Fibroblast of pulmonary artery (primary cell): ENCODE measurements at regions not wholly inside any gene's neighbourhood (a gene's known extent, or its start where the extent isn't known, plus 50 kb on each side); places are given as distances from the start of the nearest gene placed in this dataset.

Experiments
- DNase-seq: peaks from one replicate; pipeline ENCODE4 v3.0.0-alpha.2; 2010; ENCODE audit warnings: low read depth
- H3K4me3 ChIP-seq: replicated peaks from 2 replicates; pipeline ENCODE4 v1.5.1; 2011; ENCODE audit warnings: low read depth, mild to moderate bottlenecking, control low read depth, low read length, moderate library complexity
- TF ChIP-seq, protein P1 (sequence below): IDR thresholded peaks from 2 replicates; pipeline ENCODE4 v1.5.1; 2011; ENCODE audit warnings: mild to moderate bottlenecking, control low read depth, low read length, inconsistent platforms; ENCODE audit errors: missing control alignments

DNA sequence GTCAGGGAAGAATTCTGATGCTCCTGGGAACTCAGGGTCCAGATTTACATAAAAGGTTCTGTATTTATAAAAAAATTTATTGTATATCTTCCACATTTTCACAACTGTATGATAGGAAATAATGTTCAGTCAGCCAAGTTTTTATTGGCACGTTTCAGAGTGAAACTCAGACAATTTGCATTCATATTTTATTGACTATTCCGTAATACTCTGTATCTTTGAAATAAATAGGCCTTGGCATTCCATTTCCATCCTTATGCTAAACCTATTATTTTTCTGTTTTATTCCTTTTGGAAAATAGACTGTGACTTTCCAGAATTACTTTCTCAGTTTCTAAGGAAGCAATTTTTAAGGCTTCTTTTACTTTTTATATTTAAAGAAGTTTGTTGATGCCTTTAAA is 329.0 kb downstream of the OLFM3 start:
- H3K4me3 ChIP-seq = no peak overlapping the region
- TF ChIP-seq, protein P1, sequence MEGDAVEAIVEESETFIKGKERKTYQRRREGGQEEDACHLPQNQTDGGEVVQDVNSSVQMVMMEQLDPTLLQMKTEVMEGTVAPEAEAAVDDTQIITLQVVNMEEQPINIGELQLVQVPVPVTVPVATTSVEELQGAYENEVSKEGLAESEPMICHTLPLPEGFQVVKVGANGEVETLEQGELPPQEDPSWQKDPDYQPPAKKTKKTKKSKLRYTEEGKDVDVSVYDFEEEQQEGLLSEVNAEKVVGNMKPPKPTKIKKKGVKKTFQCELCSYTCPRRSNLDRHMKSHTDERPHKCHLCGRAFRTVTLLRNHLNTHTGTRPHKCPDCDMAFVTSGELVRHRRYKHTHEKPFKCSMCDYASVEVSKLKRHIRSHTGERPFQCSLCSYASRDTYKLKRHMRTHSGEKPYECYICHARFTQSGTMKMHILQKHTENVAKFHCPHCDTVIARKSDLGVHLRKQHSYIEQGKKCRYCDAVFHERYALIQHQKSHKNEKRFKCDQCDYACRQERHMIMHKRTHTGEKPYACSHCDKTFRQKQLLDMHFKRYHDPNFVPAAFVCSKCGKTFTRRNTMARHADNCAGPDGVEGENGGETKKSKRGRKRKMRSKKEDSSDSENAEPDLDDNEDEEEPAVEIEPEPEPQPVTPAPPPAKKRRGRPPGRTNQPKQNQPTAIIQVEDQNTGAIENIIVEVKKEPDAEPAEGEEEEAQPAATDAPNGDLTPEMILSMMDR = no peak
- no peak for DNase-seq

DNA sequence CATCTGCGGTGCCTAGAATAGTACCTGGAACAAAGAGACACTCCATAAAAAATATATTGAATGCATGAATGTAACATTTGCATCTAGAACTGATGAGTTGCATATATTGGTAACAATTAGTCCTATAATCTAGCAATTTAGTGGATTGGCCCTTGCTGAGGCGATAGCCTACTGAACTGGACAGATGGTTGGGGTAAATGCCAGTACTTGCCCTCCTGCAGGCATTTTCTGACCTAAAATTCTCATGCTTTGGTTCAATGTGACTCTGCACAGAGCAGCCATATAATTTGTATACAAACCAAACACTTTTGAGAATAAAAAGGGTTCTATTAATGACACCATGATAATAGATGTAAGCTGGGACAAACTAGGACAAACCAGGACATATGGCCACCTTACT is 313.6 kb downstream of the OLFM3 start:
- no peak for DNase-seq
- TF ChIP-seq, protein P1 = no peak
- H3K4me3 ChIP-seq = no peak overlapping the region

GRCh38 chr1:101683561-101683960 is 313.2 kb downstream of the OLFM3 start:
- no peak for DNase-seq
- TF ChIP-seq, protein P1 = no peak
- H3K4me3 ChIP-seq = no peak overlapping the region

GRCh38 chr1:101697072-101697471 is 299.7 kb downstream of the OLFM3 start:
- DNase-seq = peak; percentile 23
- no peak overlapping the region for H3K4me3 ChIP-seq
- TF ChIP-seq, protein P1 = no peak

DNA sequence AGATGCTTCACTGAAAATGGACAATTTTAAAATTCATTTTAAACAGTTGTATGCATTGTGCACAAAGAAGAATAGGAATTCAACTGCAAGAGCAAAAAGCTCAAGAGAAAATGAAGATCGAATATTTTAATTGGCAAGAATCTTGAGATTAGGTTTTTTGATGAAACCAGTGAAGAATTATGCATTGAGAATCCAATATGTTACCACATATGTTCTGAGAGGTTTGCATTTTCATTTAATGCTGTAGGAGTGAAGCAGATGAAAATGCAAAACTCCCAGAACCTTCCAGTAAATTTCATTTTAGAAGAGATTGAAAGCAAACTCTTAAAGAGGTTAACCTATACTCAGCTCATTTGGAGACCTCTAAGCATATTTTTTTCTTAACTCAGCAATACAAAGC is 298.0 kb downstream of the OLFM3 start:
- DNase-seq = no peak
- TF ChIP-seq, protein P1 = no peak
- no peak overlapping the region for H3K4me3 ChIP-seq

GRCh38 chr1:101704895-101705294 is 291.8 kb downstream of the OLFM3 start:
- no peak for DNase-seq
- H3K4me3 ChIP-seq = no peak overlapping the region
- TF ChIP-seq, protein P1 = no peak

DNA sequence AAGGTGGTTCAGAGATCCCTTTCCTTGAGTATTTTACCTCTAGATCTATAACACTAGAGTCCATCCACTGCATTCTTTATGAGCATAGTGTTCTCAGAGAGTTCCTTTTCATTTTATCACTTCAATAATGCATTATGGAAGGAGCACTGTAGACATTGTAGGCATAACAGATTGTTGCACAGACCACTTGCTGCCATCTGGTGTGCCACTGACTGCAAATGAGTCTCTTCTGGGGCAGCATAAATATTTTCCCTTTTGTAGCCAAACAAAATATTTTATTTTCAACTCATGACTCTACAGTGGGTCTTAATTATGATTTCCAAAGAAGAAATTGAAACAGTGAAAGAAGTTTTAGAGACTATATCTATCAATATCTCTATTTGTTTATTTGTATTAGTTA is 290.4 kb downstream of the OLFM3 start:
- TF ChIP-seq, protein P1 = no peak
- no peak overlapping the region for H3K4me3 ChIP-seq
- DNase-seq = no peak
